Keratinocyte (primary cell): ENCODE measurements at regions not wholly inside any gene's neighbourhood (a gene's known extent, or its start where the extent isn't known, plus 50 kb on each side); places are given as distances from the start of the nearest gene placed in this dataset.

Experiments
- DNase-seq: peaks from one replicate; pipeline ENCODE4 v3.0.0-alpha.2; 2011; ENCODE audit warnings: low read depth, missing footprints, low spot score
- FAIRE-seq: peaks from 2 replicates; lab custom pipeline; 2011; peaks lifted over from hg19 to GRCh38; lab: Jason Lieb, UNC
- H2AFZ ChIP-seq: 2 replicates; pipeline ENCODE4 v1.6.0; 2012; ENCODE audit warnings: low read length, control low read depth, inconsistent platforms; ENCODE audit not compliant: control insufficient read depth
- H3K27ac ChIP-seq: 2 replicates; pipeline ENCODE4 v1.5.1; 2011; ENCODE audit warnings: low read length; ENCODE audit not compliant: control insufficient read depth, insufficient read depth
- H3K27me3 ChIP-seq: 3 replicates; pipeline ENCODE4 v1.6.0; 2011; ENCODE audit warnings: low read length; ENCODE audit not compliant: control insufficient read depth, insufficient read depth; ENCODE audit errors: extremely low read depth
- H3K36me3 ChIP-seq, 2 experiments: 2 replicates in 1 of 2; 3 replicates in 1 of 2; pipeline ENCODE4 v1.5.1; 2011; ENCODE audit warnings: low read length in 2 of 2, mild to moderate bottlenecking in 1 of 2; ENCODE audit not compliant: control insufficient read depth in 2 of 2, insufficient read depth in 2 of 2; ENCODE audit errors: extremely low read depth in 1 of 2
- H3K4me1 ChIP-seq: 3 replicates; pipeline ENCODE4 v1.5.1; 2011; ENCODE audit warnings: low read length; ENCODE audit not compliant: control insufficient read depth, insufficient read depth; ENCODE audit errors: extremely low read depth
- H3K4me2 ChIP-seq: 3 replicates; pipeline ENCODE4 v1.6.0; 2011; ENCODE audit warnings: low read depth, low read length; ENCODE audit not compliant: control insufficient read depth, insufficient read depth; ENCODE audit errors: extremely low read depth
- H3K4me3 ChIP-seq, 3 experiments: fragments of 200-600 bp in 1 of 3; sonication (generic) in 1 of 3; 2 replicates in 2 of 3; 3 replicates in 1 of 3; pipeline ENCODE4 v1.5.1; 2011 to 2016; ENCODE audit warnings: low read length in 3 of 3, mild to moderate bottlenecking in 3 of 3, control low read depth in 2 of 3, inconsistent platforms in 1 of 3, low read depth in 1 of 3, mixed read lengths in 1 of 3, mixed run types in 1 of 3, moderate library complexity in 1 of 3; ENCODE audit not compliant: control insufficient read depth in 2 of 3, insufficient read depth in 2 of 3; ENCODE audit errors: extremely low read depth in 1 of 3
- H3K79me2 ChIP-seq: 2 replicates; pipeline ENCODE4 v1.6.0; 2012; ENCODE audit warnings: low read length; ENCODE audit not compliant: control insufficient read depth, insufficient read depth
- H3K9ac ChIP-seq: 3 replicates; pipeline ENCODE4 v1.6.0; 2011; ENCODE audit warnings: low read length; ENCODE audit not compliant: control insufficient read depth, insufficient read depth; ENCODE audit errors: extremely low read depth
- H3K9me1 ChIP-seq: 3 replicates; pipeline ENCODE4 v1.6.0; 2011; ENCODE audit warnings: low read length; ENCODE audit not compliant: control insufficient read depth, insufficient read depth; ENCODE audit errors: extremely low read depth
- H3K9me3 ChIP-seq: 2 replicates; pipeline ENCODE4 v1.5.1; 2012; ENCODE audit warnings: low read depth, low read length; ENCODE audit not compliant: control insufficient read depth
- H4K20me1 ChIP-seq: 3 replicates; pipeline ENCODE4 v1.6.0; 2011; ENCODE audit warnings: low read length; ENCODE audit not compliant: control insufficient read depth, insufficient read depth; ENCODE audit errors: extremely low read depth
- EZH2 ChIP-seq: IDR thresholded peaks from one replicate; pipeline ENCODE4 v1.6.1; 2012; ENCODE audit warnings: inconsistent platforms, mild to moderate bottlenecking, low read length, moderate library complexity
- dilution Hi-C: fragments of 300-500 bp; cut with MboI; formaldehyde crosslinking; loops from one replicate; pipeline ENCODE4 v1.7.0; 2020; ENCODE audit warnings: low sequenced_read_pairs; ENCODE audit not compliant: extremely low pct_ligation_motif_present
- TF ChIP-seq, protein P1 (sequence below), 3 experiments: IDR thresholded peaks in 1 of 3; conservative IDR thresholded peaks in 1 of 3; optimal IDR thresholded peaks in 1 of 3; 2 replicates in 2 of 3; 3 replicates in 1 of 3; pipeline versions ENCODE3 to v1.5.1; 2011; ENCODE audit warnings: low read length in 3 of 3, mild to moderate bottlenecking in 3 of 3, moderate library complexity in 2 of 3, control low read depth in 1 of 3, inconsistent platforms in 1 of 3; ENCODE audit not compliant: insufficient read depth in 2 of 3; ENCODE audit errors: extremely low read depth in 1 of 3

DNA sequence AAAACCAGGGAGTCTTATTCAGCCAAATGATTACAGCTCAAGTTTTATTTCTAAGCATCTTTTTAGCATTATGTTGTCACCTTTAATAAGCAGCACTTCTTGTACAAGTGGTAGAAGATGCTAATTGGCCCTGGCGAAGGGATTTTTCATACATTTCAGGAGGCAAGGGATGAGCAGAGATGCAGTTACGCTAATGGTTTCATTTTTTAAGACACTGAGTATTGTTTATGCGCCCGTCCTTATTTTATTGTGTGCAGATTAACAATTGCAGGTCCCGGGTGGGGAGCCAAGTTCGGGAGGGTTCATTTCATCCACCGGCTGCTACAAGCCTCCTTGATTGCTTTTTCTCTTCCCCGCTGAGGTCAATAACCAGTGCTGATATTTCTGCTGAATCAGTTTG lies 350.4 kb upstream of the FOXK1 start:
- no peaks in the 10 kb centered on the region for H4K20me1 ChIP-seq
- dilution Hi-C loops = no loop called here
- H3K9me3 ChIP-seq = no peaks in the 10 kb centered on the region
- no peaks in the 10 kb centered on the region for H3K4me1 ChIP-seq
- FAIRE-seq (no peak), DNase-seq (no peak)
- H2AFZ ChIP-seq = no peak overlapping the region
- no peaks in the 10 kb centered on the region for H3K36me3 ChIP-seq
- no peak overlapping the region for H3K4me2 ChIP-seq
- H3K27me3 ChIP-seq = no peaks in the 10 kb centered on the region
- no peak overlapping the region for H3K9ac ChIP-seq
- H3K4me3 ChIP-seq = no peak overlapping the region
- H3K9me1 ChIP-seq = no peaks in the 10 kb centered on the region
- H3K79me2 ChIP-seq = no peaks in the 10 kb centered on the region
- TF ChIP-seq, protein P1, sequence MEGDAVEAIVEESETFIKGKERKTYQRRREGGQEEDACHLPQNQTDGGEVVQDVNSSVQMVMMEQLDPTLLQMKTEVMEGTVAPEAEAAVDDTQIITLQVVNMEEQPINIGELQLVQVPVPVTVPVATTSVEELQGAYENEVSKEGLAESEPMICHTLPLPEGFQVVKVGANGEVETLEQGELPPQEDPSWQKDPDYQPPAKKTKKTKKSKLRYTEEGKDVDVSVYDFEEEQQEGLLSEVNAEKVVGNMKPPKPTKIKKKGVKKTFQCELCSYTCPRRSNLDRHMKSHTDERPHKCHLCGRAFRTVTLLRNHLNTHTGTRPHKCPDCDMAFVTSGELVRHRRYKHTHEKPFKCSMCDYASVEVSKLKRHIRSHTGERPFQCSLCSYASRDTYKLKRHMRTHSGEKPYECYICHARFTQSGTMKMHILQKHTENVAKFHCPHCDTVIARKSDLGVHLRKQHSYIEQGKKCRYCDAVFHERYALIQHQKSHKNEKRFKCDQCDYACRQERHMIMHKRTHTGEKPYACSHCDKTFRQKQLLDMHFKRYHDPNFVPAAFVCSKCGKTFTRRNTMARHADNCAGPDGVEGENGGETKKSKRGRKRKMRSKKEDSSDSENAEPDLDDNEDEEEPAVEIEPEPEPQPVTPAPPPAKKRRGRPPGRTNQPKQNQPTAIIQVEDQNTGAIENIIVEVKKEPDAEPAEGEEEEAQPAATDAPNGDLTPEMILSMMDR (optimal IDR thresholded peaks at IDR 0.05 in 1 of 3, IDR thresholded peaks at IDR 0.05 in 1 of 3, conservative IDR thresholded peaks at IDR 0.05 in 1 of 3; ENCODE audit: extremely low read depth in 1 of 3, insufficient read depth in 2 of 3, low read length in 3 of 3) = no peak
- TF ChIP-seq EZH2 = no peak
- no peak overlapping the region for H3K27ac ChIP-seq

DNA sequence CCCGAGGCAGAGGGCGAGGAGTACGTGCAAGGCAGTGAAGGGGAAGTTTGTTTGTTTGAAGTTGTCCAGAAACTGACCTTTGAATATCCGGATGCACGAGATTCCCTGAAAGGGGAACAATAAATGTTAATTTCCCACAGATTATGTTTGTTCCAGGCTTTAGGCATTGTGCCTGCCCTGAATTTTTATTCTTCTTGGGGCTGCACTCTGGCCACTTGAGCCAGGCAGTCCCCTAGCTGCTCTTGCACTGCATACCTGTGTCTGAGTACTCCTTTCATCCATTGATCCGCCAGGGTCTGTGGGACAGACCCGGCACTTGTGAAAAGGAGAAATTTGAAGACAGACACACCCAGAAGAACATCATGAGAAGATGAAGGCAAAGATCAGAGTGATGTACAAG lies 343.5 kb upstream of the FOXK1 start:
- Histone ChIP-seq H3K4me3 (no peak overlapping the region), H3K9ac (no peak overlapping the region), H2AFZ (no peak overlapping the region), H3K4me1 (no peaks in the 10 kb centered on the region), H3K9me3 (no peaks in the 10 kb centered on the region), H4K20me1 (no peaks in the 10 kb centered on the region), H3K27me3 (no peaks in the 10 kb centered on the region), H3K36me3 (no peaks in the 10 kb centered on the region), H3K9me1 (no peaks in the 10 kb centered on the region), H3K4me2 (no peak overlapping the region), H3K27ac (no peak overlapping the region), H3K79me2 (no peaks in the 10 kb centered on the region)
- dilution Hi-C loops = no loop called here
- FAIRE-seq (no peak), DNase-seq (no peak)
- TF ChIP-seq, protein P1 (optimal IDR thresholded peaks at IDR 0.05 in 1 of 3, IDR thresholded peaks at IDR 0.05 in 1 of 3, conservative IDR thresholded peaks at IDR 0.05 in 1 of 3; ENCODE audit: extremely low read depth in 1 of 3, insufficient read depth in 2 of 3, low read length in 3 of 3) = no peak
- no peak for TF ChIP-seq EZH2
